Liver (tissue), 8 donors: ENCODE measurements at regions not wholly inside any gene's neighbourhood (a gene's known extent, or its start where the extent isn't known, plus 50 kb on each side); places are given as distances from the start of the nearest gene placed in this dataset.
"Not testable (repeated sequence)": the region's sequence is repeated elsewhere in the genome, so short reads cannot be mapped to it uniquely, and the experiment has no call there.

Source experiments
- DNase-seq: peaks from one replicate; pipeline ENCODE4 v3.0.0-alpha.2; 2017; ENCODE audit warnings: low spot score
- H3K27ac ChIP-seq, 2 donors: one replicate each; pipeline ENCODE4 v1.7.0; 2013; ENCODE audit warnings: inconsistent platforms in 2 of 2, low read length in 2 of 2, control low read depth in 1 of 2, low read depth in 1 of 2, mild to moderate bottlenecking in 1 of 2
- H3K27me3 ChIP-seq, 4 donors: one replicate each; pipeline versions ENCODE4 v1.6.1 to v1.7.0; 2013; ENCODE audit warnings: low read length in 3 of 4, inconsistent platforms in 1 of 4, mild to moderate bottlenecking in 1 of 4, moderate library complexity in 1 of 4; ENCODE audit not compliant: control insufficient read depth in 4 of 4, insufficient read depth in 4 of 4
- H3K36me3 ChIP-seq, 4 donors: one replicate each; pipeline versions ENCODE4 v1.6.1 to v1.7.0; 2013; ENCODE audit warnings: low read length in 3 of 4, mild to moderate bottlenecking in 3 of 4, low read depth in 1 of 4, moderate library complexity in 1 of 4; ENCODE audit not compliant: control insufficient read depth in 4 of 4, insufficient read depth in 3 of 4
- H3K4me1 ChIP-seq, 4 donors: one replicate each; pipeline versions ENCODE4 v1.6.1 to v1.7.0; 2013; ENCODE audit warnings: low read length in 3 of 4, mild to moderate bottlenecking in 3 of 4, moderate library complexity in 1 of 4; ENCODE audit not compliant: control insufficient read depth in 4 of 4, insufficient read depth in 4 of 4
- H3K4me3 ChIP-seq, 3 donors: one replicate each; pipeline versions ENCODE4 v1.6.1 to v1.7.0; 2013; ENCODE audit warnings: low read length in 3 of 3, control low read depth in 1 of 3, low read depth in 1 of 3, mild to moderate bottlenecking in 1 of 3
- H3K9ac ChIP-seq, 2 donors: one replicate each; pipeline ENCODE4 v1.7.0; 2013; ENCODE audit warnings: low read length in 2 of 2, mild to moderate bottlenecking in 2 of 2, moderate library complexity in 2 of 2, control low read depth in 1 of 2, low read depth in 1 of 2
- H3K9me3 ChIP-seq, 4 donors: one replicate each; pipeline versions ENCODE4 v1.6.1 to v1.7.0; 2013; ENCODE audit warnings: low read length in 3 of 4; ENCODE audit not compliant: control insufficient read depth in 4 of 4
- EGR1 ChIP-seq, 2 donors: IDR thresholded peaks; 2 replicates each; pipeline ENCODE4 v1.6.1; 2016 to 2018; ENCODE audit warnings: antibody characterized with exemption in 2 of 2, low read depth in 2 of 2
- FOXA1 ChIP-seq: IDR thresholded peaks from 2 replicates; pipeline ENCODE4 v1.6.1; 2016; ENCODE audit warnings: antibody characterized with exemption
- FOXA2 ChIP-seq: IDR thresholded peaks from 2 replicates; pipeline ENCODE4 v1.6.1; 2016; ENCODE audit warnings: antibody characterized with exemption
- GABPA ChIP-seq, 2 donors: IDR thresholded peaks in 1 of 2; conservative IDR thresholded peaks in 1 of 2; 2 replicates each; pipeline ENCODE4 v1.6.1; 2016; ENCODE audit warnings: antibody characterized with exemption in 2 of 2, mild to moderate bottlenecking in 1 of 2, moderate library complexity in 1 of 2
- HNF4A ChIP-seq, 2 donors: conservative IDR thresholded peaks; 2 replicates each; pipeline ENCODE4 v1.6.1; 2016; ENCODE audit warnings: antibody characterized with exemption in 2 of 2, mild to moderate bottlenecking in 2 of 2
- HNF4G ChIP-seq: IDR thresholded peaks from 2 replicates; pipeline ENCODE4 v1.6.1; 2016; ENCODE audit warnings: antibody characterized with exemption
- JUND ChIP-seq, 2 donors: IDR thresholded peaks; 2 replicates each; pipeline ENCODE4 v1.6.1; 2016; ENCODE audit warnings: antibody characterized with exemption in 2 of 2
- NR2F2 ChIP-seq: IDR thresholded peaks from 2 replicates; pipeline ENCODE4 v1.6.1; 2016; ENCODE audit warnings: antibody characterized with exemption
- RAD21 ChIP-seq, 2 donors: IDR thresholded peaks; 2 replicates each; pipeline ENCODE4 v1.6.1; 2016; ENCODE audit warnings: antibody characterized with exemption in 2 of 2, mild to moderate bottlenecking in 2 of 2
- RXRA ChIP-seq, 2 donors: IDR thresholded peaks; 2 replicates each; pipeline ENCODE4 v1.6.1; 2017 to 2018; ENCODE audit warnings: antibody characterized with exemption in 2 of 2, mild to moderate bottlenecking in 1 of 2
- SP1 ChIP-seq: IDR thresholded peaks from 2 replicates; pipeline ENCODE4 v1.6.1; 2018; ENCODE audit warnings: antibody characterized with exemption, mild to moderate bottlenecking
- TAF1 ChIP-seq: conservative IDR thresholded peaks from 2 replicates; pipeline ENCODE4 v1.6.1; 2016; ENCODE audit warnings: antibody characterized with exemption, mild to moderate bottlenecking
- YY1 ChIP-seq: IDR thresholded peaks from 2 replicates; pipeline ENCODE4 v1.6.1; 2016; ENCODE audit warnings: antibody characterized with exemption, mild to moderate bottlenecking
- ZBTB33 ChIP-seq: IDR thresholded peaks from 2 replicates; pipeline ENCODE4 v1.6.1; 2016; ENCODE audit warnings: antibody characterized with exemption
- WGBS: extraction: QIAGEN DNeasy Blood & Tissue Kit; methylation state at CpG from one replicate; pipeline ENCODE4 v1.1.7; 2013; 5-methylcytosine and 5-hydroxymethylcytosine counted together
- TF ChIP-seq, protein P1 (sequence below): fragments of 150-350 bp; IDR thresholded peaks from 2 replicates; pipeline ENCODE4 v1.5.1; 2017; ENCODE audit warnings: improper control_type of control experiment, low read depth, low read length; ENCODE audit not compliant: missing input control
- TF ChIP-seq, protein P2 (sequence below): IDR thresholded peaks from 2 replicates; pipeline ENCODE4 v1.6.1; 2016; ENCODE audit warnings: antibody characterized with exemption
- TF ChIP-seq, protein P3 (sequence below): IDR thresholded peaks from 2 replicates; pipeline ENCODE4 v1.6.1; 2016; ENCODE audit warnings: antibody characterized with exemption
- TF ChIP-seq, protein P4 (sequence below): IDR thresholded peaks from 2 replicates; pipeline ENCODE4 v1.6.1; 2016; ENCODE audit warnings: antibody characterized with exemption, mild to moderate bottlenecking
- donor health status: healthy.
- donor health status: healthy.
- donor health status: healthy.
- donor health status: healthy.
- donor health status: healthy.

DNA sequence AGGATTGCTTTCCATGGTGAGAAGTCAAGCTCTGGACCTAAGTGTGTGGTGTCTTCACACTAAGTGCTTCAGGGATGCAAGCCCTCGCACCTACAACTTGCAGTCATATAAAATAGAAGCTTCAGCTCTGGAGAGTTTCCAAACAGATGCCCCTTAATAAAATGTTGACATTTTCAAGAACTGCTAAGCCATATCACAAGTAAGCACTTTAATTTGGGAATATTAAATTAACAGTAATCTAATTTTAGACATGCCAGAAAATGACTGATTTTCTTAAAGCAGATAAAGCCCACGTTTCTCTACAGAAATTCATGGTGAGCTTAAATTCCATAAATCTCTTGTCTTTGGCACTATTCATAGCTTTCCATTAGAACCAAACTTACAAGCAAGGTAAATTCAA, 600.1 kb upstream of the FLRT2 start (continued):
- TF ChIP-seq, protein P1, sequence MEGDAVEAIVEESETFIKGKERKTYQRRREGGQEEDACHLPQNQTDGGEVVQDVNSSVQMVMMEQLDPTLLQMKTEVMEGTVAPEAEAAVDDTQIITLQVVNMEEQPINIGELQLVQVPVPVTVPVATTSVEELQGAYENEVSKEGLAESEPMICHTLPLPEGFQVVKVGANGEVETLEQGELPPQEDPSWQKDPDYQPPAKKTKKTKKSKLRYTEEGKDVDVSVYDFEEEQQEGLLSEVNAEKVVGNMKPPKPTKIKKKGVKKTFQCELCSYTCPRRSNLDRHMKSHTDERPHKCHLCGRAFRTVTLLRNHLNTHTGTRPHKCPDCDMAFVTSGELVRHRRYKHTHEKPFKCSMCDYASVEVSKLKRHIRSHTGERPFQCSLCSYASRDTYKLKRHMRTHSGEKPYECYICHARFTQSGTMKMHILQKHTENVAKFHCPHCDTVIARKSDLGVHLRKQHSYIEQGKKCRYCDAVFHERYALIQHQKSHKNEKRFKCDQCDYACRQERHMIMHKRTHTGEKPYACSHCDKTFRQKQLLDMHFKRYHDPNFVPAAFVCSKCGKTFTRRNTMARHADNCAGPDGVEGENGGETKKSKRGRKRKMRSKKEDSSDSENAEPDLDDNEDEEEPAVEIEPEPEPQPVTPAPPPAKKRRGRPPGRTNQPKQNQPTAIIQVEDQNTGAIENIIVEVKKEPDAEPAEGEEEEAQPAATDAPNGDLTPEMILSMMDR, result no peak

GRCh38 chr14:84937016-84937415, 592.9 kb upstream of the FLRT2 start:
- TF ChIP-seq RAD21 (IDR thresholded peaks at IDR 0.05) (no peak), FOXA1 (no peak), YY1 (no peak), FOXA2 (no peak), HNF4A (conservative IDR thresholded peaks at IDR 0.05) (no peak)
- Histone ChIP-seq H3K4me1 (no peaks in the 10 kb centered on the region), H3K9ac (no peak overlapping the region), H3K4me3 (no peak overlapping the region), H3K27ac (no peak overlapping the region), H3K9me3 (no peaks in the 10 kb centered on the region), H3K36me3 (no peaks in the 10 kb centered on the region), H3K27me3 (no peaks in the 10 kb centered on the region)
- no peak for DNase-seq
- 51% methylated on average over 2 of the region's 2 CpGs for WGBS

DNA sequence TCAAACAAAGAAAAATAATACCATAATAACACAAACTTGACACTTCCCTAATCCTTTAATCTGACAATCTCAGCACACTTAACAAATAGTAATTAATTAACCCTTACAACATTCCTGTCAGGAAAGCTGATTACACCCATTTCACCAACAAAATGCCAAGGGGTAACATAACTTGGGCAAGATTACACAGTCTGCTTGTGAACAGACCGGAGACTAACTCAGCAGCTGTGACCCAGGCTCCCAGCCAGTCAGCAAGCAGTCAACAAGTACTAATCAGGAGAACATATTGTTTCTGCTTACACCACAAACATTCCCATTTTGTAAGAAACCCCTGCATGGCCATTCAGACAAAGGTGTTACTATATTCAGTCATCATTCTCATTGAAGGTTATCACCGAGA, 592.5 kb upstream of the FLRT2 start:
- no peak overlapping the region for H3K9ac ChIP-seq
- no peaks in the 10 kb centered on the region for H3K9me3 ChIP-seq
- no peak overlapping the region for H3K4me3 ChIP-seq
- WGBS, result 78% methylated on average over 2 of the region's 2 CpGs
- H3K27ac ChIP-seq, result no peak overlapping the region
- no peaks in the 10 kb centered on the region for H3K36me3 ChIP-seq
- H3K4me1 ChIP-seq, result no peaks in the 10 kb centered on the region
- no peak for DNase-seq
- H3K27me3 ChIP-seq, result no peaks in the 10 kb centered on the region
- TF ChIP-seq FOXA2, result no peak
- TF ChIP-seq GABPA (IDR thresholded peaks at IDR 0.05 in 1 of 2, conservative IDR thresholded peaks at IDR 0.05 in 1 of 2), result no peak
- no peak for TF ChIP-seq HNF4G
- TF ChIP-seq, protein P2, sequence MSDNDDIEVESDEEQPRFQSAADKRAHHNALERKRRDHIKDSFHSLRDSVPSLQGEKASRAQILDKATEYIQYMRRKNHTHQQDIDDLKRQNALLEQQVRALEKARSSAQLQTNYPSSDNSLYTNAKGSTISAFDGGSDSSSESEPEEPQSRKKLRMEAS, result no peak
- TF ChIP-seq, protein P1, result no peak
- no peak for TF ChIP-seq JUND (IDR thresholded peaks at IDR 0.05)
- no peak for TF ChIP-seq RXRA (IDR thresholded peaks at IDR 0.05)
- TF ChIP-seq, protein P3, sequence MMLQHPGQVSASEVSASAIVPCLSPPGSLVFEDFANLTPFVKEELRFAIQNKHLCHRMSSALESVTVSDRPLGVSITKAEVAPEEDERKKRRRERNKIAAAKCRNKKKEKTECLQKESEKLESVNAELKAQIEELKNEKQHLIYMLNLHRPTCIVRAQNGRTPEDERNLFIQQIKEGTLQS, result no peak
- no peak for TF ChIP-seq FOXA1
- TF ChIP-seq, protein P4, sequence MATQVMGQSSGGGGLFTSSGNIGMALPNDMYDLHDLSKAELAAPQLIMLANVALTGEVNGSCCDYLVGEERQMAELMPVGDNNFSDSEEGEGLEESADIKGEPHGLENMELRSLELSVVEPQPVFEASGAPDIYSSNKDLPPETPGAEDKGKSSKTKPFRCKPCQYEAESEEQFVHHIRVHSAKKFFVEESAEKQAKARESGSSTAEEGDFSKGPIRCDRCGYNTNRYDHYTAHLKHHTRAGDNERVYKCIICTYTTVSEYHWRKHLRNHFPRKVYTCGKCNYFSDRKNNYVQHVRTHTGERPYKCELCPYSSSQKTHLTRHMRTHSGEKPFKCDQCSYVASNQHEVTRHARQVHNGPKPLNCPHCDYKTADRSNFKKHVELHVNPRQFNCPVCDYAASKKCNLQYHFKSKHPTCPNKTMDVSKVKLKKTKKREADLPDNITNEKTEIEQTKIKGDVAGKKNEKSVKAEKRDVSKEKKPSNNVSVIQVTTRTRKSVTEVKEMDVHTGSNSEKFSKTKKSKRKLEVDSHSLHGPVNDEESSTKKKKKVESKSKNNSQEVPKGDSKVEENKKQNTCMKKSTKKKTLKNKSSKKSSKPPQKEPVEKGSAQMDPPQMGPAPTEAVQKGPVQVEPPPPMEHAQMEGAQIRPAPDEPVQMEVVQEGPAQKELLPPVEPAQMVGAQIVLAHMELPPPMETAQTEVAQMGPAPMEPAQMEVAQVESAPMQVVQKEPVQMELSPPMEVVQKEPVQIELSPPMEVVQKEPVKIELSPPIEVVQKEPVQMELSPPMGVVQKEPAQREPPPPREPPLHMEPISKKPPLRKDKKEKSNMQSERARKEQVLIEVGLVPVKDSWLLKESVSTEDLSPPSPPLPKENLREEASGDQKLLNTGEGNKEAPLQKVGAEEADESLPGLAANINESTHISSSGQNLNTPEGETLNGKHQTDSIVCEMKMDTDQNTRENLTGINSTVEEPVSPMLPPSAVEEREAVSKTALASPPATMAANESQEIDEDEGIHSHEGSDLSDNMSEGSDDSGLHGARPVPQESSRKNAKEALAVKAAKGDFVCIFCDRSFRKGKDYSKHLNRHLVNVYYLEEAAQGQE, result no peak
- TF ChIP-seq EGR1 (IDR thresholded peaks at IDR 0.05; ENCODE audit: low read depth in 2 of 2), result no peak
- no peak for TF ChIP-seq HNF4A (conservative IDR thresholded peaks at IDR 0.05)
- no peak for TF ChIP-seq NR2F2
- TF ChIP-seq ZBTB33, result no peak
- no peak for TF ChIP-seq SP1
- TF ChIP-seq RAD21 (IDR thresholded peaks at IDR 0.05), result no peak
- TF ChIP-seq YY1, result no peak
- no peak for TF ChIP-seq TAF1

- H3K9ac ChIP-seq, H3K27me3 ChIP-seq, H3K4me1 ChIP-seq, DNase-seq, H3K27ac ChIP-seq, H3K4me3 ChIP-seq, H3K9me3 ChIP-seq, H3K36me3 ChIP-seq: not testable (repeated sequence)
- WGBS, result 91% methylated on average over 6 of the region's 6 CpGs
Measured at GRCh38 chr14:84944901-84945300, 585.0 kb upstream of the FLRT2 start.
